Central memory CD4-positive, alpha-beta T cell (primary cell): ENCODE measurements at regions not wholly inside any gene's neighbourhood (a gene's known extent, or its start where the extent isn't known, plus 50 kb on each side); places are given as distances from the start of the nearest gene placed in this dataset.
"Not testable (repeated sequence)": the region's sequence is repeated elsewhere in the genome, so short reads cannot be mapped to it uniquely, and the experiment has no call there.

Experiments used
- DNase-seq: peaks from one replicate; pipeline ENCODE4 v3.0.0; 2022

DNA sequence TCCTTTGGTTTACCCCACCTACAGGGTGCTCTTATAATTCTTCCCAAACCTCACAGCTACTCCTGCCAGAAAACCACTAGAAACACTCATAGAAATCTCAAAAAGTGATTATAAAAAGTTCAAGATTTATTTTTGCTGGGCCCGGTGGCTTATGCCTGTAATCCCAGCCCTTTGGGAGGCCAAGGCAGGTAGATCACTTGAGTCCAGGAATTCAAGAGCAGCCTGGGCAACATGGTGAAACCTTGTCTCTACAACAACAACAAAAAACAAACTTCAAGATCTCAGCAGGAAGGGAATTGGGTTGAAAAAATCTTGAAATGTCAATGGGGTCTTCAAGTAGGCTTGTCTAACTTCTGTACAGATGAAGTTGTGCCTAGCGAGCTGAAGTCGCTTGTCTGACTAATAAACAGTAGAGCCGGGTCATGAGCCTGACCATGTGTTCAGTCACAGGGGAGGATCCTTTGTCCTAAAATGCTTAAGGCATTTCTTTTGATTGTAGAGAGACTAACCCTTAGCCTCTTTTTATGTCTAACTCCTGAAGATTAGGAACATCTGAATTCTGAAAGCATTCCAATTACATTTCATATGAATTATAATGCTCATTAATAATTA lies 124.6 kb downstream of the NOC3L start:
- no peak for DNase-seq

- DNase-seq, result no peak
Observed at GRCh38 chr10:94239696-94240095, 123.0 kb downstream of the NOC3L start.

GRCh38 chr10:94240491-94240890 lies 122.2 kb downstream of the NOC3L start:
- DNase-seq, result no peak

DNA sequence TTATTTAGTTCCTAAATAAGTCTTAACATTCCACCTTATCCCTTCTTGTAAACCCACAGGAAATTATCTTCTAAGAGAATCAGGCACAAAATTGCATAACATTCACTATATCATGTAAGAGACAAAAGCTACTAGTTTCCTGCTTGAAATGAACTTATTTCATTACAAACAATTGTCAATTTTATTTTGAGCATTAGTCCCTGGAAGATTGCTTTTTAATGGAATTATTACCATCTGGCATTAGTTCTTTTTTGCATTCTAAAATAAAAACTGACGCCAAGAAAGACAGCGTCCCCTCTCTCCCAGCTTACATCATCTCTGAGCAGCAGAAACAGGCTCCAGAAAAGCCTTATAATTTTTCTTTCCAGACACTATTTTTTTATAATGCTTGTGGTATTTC lies 121.8 kb downstream of the NOC3L start:
- DNase-seq, result no peak

DNA sequence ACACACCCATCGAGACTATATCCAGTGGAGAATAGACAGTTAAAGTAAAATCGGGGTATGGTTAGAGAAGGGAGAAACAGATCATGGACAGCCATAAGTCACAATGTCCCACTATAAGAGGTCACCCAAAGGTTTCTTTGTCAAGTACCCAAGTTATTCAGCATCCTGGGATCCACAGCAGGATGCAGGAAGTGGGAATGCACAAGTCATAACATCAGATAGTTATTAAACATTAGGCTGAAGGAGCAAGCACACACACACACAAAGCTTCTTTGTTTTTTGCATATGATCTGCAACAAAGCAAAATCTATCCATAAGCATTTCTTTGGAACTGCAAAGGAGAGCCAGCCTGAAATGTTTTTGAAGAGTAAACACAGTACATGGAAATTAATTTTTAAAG lies 111.6 kb downstream of the NOC3L start:
- no peak for DNase-seq

DNA sequence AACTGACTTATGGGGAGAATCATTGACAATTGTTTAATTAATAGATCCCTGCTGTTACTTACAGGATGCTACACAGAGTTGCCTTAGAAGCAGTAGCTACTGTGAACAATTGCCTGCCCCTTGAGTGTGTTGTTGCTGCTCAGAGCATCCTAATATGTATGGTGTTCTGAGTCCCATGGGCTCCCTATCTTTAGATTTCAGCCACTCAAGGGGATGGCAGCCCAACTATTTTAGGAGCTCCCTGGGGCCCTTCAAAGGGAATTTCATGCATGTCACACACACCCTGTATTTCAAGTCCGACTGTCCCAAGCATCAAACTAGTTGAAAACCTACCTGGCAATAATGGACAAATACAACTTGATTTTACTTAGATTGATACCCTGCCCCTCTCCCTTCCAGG lies 111.2 kb downstream of the NOC3L start:
- DNase-seq, result no peak

DNA sequence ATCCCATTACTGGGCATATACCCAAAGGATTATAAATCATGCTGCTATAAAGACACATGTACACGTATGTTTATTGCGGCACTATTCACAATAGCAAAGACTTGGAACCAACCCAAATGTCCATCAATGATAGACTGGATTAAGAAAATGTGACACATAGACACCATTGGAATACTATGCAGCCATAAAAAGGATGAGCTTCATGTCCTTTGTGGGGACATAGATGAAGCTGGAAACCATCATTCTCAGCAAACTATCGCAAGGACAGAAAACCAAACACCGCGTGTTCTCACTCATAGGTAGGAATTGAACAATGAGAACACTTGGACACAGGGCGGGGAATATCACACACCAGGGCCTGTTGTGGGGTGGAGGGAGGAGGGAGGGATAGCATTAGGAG lies 105.3 kb downstream of the NOC3L start:
- not testable (repeated sequence) for DNase-seq

DNA sequence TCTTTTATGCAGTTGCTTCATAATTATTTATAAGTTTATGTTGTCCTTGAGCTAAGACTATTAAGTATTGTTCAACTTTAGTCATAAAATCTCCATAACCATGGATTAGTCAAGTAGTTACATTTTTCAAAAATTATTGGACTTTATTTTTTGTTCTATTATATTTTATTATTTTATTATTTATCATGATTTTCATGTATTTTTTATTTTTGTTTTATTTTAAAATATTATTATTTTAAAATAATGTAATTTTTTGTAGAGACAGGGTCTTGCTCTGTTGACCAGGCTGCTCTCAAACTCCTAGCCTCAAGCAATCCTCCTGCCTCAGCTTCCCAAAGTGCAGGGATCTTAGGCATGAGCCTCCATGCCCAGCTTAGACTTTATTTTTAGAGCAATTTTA lies 102.3 kb downstream of the NOC3L start:
- no peak for DNase-seq

GRCh38 chr10:94264085-94264484 lies 98.7 kb downstream of the NOC3L start:
- no peak for DNase-seq

- DNase-seq, result no peak
Observed at GRCh38 chr10:94266091-94266490, 96.6 kb downstream of the NOC3L start.

- no peak for DNase-seq
Observed at GRCh38 chr10:94268652-94269051, 94.1 kb downstream of the NOC3L start.

GRCh38 chr10:94274142-94274787 lies 88.5 kb downstream of the NOC3L start:
- DNase-seq, result no peak

GRCh38 chr10:94276140-94276539 lies 86.6 kb downstream of the NOC3L start:
- no peak for DNase-seq

DNA sequence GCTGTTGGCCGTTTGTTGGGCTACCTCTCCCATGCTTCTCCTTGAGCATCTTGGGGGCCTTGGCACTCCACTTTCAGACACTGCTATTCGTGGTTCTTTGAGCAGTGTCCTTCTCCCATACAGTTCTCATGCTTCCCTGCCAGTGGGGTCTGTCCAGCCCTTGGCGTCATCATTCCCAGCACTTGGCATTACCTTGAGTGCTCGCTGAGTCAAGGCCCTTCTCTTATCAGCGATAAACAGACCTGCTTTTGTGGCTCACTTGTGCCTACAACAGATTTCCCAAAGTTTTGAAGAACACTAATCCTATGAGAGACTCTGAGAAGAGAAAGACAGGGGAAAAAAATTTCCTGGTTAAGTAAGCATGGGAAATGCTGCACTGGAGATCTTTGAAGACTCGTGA lies 85.3 kb downstream of the NOC3L start:
- no peak for DNase-seq

GRCh38 chr10:94279835-94280709 lies 82.7 kb downstream of the NOC3L start:
- DNase-seq, result peak; percentile 20

GRCh38 chr10:94281654-94282053 lies 81.1 kb downstream of the NOC3L start:
- DNase-seq, result no peak

GRCh38 chr10:94282369-94282768 lies 80.4 kb downstream of the NOC3L start:
- DNase-seq, result no peak
